ENCODE measurements at regions not wholly inside any gene's neighbourhood (a gene's known extent, or its start where the extent isn't known, plus 50 kb on each side); places are given as distances from the start of the nearest gene placed in this dataset.

- peak; percentile 36; the same call in 1 of the 2 replicates for TF ChIP-seq TFE3 (CRISPR knock-in tag; IDR thresholded peaks at IDR 0.05)
- TF ChIP-seq PBX2 (CRISPR knock-in tag; IDR thresholded peaks at IDR 0.05; ENCODE audit: low read depth) = no peak
- no peak for TF ChIP-seq PBX2 (tag; conservative IDR thresholded peaks at IDR 0.05; ENCODE audit: low read depth)
- no peak for TF ChIP-seq POU5F1 (IDR thresholded peaks at IDR 0.05; ENCODE audit: borderline replicate concordance, low read depth, low read length, partially characterized antibody)
- no peak for TF ChIP-seq PURB (CRISPR knock-in tag; IDR thresholded peaks at IDR 0.05; ENCODE audit: low read depth)
- no peak for TF ChIP-seq NR2C2 (CRISPR knock-in tag; IDR thresholded peaks at IDR 0.05)
- no peak for TF ChIP-seq NR2C2 (tag; IDR thresholded peaks at IDR 0.05)
- peak; percentile 68 for TF ChIP-seq SMC3 (conservative IDR thresholded peaks at IDR 0.05; ENCODE audit: insufficient read depth, low read depth, low read length)
- TF ChIP-seq, protein P1, sequence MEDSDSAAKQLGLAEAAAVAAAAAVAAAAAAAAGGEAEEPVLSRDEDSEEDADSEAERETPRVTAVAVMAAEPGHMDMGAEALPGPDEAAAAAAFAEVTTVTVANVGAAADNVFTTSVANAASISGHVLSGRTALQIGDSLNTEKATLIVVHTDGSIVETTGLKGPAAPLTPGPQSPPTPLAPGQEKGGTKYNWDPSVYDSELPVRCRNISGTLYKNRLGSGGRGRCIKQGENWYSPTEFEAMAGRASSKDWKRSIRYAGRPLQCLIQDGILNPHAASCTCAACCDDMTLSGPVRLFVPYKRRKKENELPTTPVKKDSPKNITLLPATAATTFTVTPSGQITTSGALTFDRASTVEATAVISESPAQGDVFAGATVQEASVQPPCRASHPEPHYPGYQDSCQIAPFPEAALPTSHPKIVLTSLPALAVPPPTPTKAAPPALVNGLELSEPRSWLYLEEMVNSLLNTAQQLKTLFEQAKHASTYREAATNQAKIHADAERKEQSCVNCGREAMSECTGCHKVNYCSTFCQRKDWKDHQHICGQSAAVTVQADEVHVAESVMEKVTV (CRISPR knock-in tag; IDR thresholded peaks at IDR 0.05) = peak; percentile 72
- no peak for TF ChIP-seq RBM14 (IDR thresholded peaks at IDR 0.05; ENCODE audit: borderline replicate concordance, insufficient read depth, low read depth, low read length)
Measured at GRCh38 chr3:24683633-24684384, 189.2 kb upstream of the THRB start (continued).

Measured in K562 (cell line).